Gastroesophageal sphincter (tissue), 4 donors: ENCODE measurements at regions not wholly inside any gene's neighbourhood (a gene's known extent, or its start where the extent isn't known, plus 50 kb on each side); places are given as distances from the start of the nearest gene placed in this dataset.

Source experiments
- ATAC-seq: fragments of 150-250 bp; one replicate; pipeline ENCODE4 v1.9.1; 2016; ENCODE audit warnings: mild to moderate bottlenecking, moderate library complexity
- H3K27ac ChIP-seq, 4 donors: fragments of 200-600 bp; sonication (generic) in 3 of 4; 1 replicate in 3 of 4; 2 replicates in 1 of 4; pipeline ENCODE4 v1.5.1; 2016 to 2019
- H3K27me3 ChIP-seq: fragments of 200-600 bp; sonication (generic); one replicate; pipeline ENCODE4 v1.5.1; 2019
- H3K36me3 ChIP-seq, 2 donors: fragments of 200-600 bp; sonication (generic); one replicate each; pipeline ENCODE4 v1.5.1; 2019; ENCODE audit warnings: control low read depth in 1 of 2
- H3K4me1 ChIP-seq, 3 donors: fragments of 200-600 bp; sonication (generic); 1 replicate in 2 of 3; 2 replicates in 1 of 3; pipeline ENCODE4 v1.5.1; 2016 to 2019; ENCODE audit warnings: control low read depth in 2 of 3
- H3K4me3 ChIP-seq, 2 donors: fragments of 200-600 bp; sonication (generic); one replicate each; pipeline ENCODE4 v1.5.1; 2019; ENCODE audit warnings: mild to moderate bottlenecking in 1 of 2, moderate library complexity in 1 of 2
- H3K9me3 ChIP-seq, 3 donors: fragments of 200-600 bp; sonication (generic); one replicate each; pipeline ENCODE4 v1.5.1; 2017 to 2019; ENCODE audit warnings: control low read depth in 2 of 3
- EP300 ChIP-seq: sonication (generic); formaldehyde crosslinking; IDR thresholded peaks from one replicate; pipeline ENCODE4 v1.6.1; 2017; ENCODE audit warnings: antibody characterized with exemption, mild to moderate bottlenecking
- POLR2A ChIP-seq, 2 donors: fragments of 450-650 bp; IDR thresholded peaks; one replicate each; pipeline ENCODE4 v1.6.1; 2017; ENCODE audit warnings: antibody characterized with exemption in 2 of 2, mild to moderate bottlenecking in 2 of 2, moderate library complexity in 1 of 2
- POLR2AphosphoS5 ChIP-seq: sonication (generic); formaldehyde crosslinking; IDR thresholded peaks from one replicate; pipeline ENCODE4 v1.6.1; 2017; ENCODE audit warnings: antibody characterized with exemption
- WGBS, 2 donors: methylation state at CpG; one replicate each; pipeline ENCODE4 v1.1.5; 2018; ENCODE audit warnings: low coverage in 1 of 2; 5-methylcytosine and 5-hydroxymethylcytosine counted together
- TF ChIP-seq, protein P1 (sequence below), 4 experiments: fragments of 200-600 bp in 2 of 4; fragments of 450-650 bp in 2 of 4; sonication (generic) in 1 of 4; IDR thresholded peaks; one replicate each; pipeline ENCODE4 v1.5.1; 2017 to 2019; ENCODE audit warnings: antibody characterized with exemption in 4 of 4, mild to moderate bottlenecking in 2 of 4, moderate library complexity in 2 of 4

DNA sequence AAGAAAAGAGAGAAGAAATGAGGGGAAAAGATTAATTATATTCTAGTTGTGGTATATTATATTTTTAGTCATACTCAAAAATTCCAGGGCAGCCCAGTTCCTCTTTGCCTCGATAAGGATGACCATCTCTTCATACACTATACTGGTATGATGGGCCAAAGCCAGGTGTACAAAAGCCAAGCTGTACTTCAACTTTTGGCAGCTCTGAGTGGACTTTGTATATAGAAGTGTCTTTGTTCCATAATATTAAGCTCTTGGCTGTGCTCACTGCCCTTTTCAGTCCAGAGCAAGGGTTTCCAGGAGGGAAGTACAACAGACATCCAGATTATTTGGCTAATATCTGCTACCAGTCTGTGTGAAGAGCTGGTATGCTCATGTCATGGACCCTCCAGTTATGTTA lies 934.3 kb upstream of the CDH10 start:
- Histone ChIP-seq H3K9me3 (no peaks in the 10 kb centered on the region), H3K4me3 (no peak overlapping the region), H3K4me1 (peaks cover 0 to 6% (median 0%) of the 10 kb centered on the region in 3 donors), H3K27me3 (no peaks in the 10 kb centered on the region), H3K27ac (no peak overlapping the region), H3K36me3 (no peaks in the 10 kb centered on the region)
- ATAC-seq = no peak
- TF ChIP-seq POLR2AphosphoS5 (no peak), POLR2A (IDR thresholded peaks at IDR 0.05) (no peak), EP300 (no peak)
- TF ChIP-seq, protein P1, sequence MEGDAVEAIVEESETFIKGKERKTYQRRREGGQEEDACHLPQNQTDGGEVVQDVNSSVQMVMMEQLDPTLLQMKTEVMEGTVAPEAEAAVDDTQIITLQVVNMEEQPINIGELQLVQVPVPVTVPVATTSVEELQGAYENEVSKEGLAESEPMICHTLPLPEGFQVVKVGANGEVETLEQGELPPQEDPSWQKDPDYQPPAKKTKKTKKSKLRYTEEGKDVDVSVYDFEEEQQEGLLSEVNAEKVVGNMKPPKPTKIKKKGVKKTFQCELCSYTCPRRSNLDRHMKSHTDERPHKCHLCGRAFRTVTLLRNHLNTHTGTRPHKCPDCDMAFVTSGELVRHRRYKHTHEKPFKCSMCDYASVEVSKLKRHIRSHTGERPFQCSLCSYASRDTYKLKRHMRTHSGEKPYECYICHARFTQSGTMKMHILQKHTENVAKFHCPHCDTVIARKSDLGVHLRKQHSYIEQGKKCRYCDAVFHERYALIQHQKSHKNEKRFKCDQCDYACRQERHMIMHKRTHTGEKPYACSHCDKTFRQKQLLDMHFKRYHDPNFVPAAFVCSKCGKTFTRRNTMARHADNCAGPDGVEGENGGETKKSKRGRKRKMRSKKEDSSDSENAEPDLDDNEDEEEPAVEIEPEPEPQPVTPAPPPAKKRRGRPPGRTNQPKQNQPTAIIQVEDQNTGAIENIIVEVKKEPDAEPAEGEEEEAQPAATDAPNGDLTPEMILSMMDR (IDR thresholded peaks at IDR 0.05) = no peak
- WGBS, 2 donors = 21 to 29% methylated on average over 1 of the region's 1 CpG

GRCh38 chr5:25573691-25574090 lies 928.9 kb upstream of the CDH10 start:
- H3K27me3 ChIP-seq = no peaks in the 10 kb centered on the region
- H3K36me3 ChIP-seq = no peaks in the 10 kb centered on the region
- H3K9me3 ChIP-seq = peaks cover 0 to 5% (median 0%) of the 10 kb centered on the region in 3 donors
- no peak overlapping the region for H3K4me3 ChIP-seq
- H3K27ac ChIP-seq = no peak overlapping the region
- no peaks in the 10 kb centered on the region for H3K4me1 ChIP-seq
- no peak for ATAC-seq
- TF ChIP-seq, protein P1 (IDR thresholded peaks at IDR 0.05) = no peak
- TF ChIP-seq EP300 = no peak
- no peak for TF ChIP-seq POLR2A (IDR thresholded peaks at IDR 0.05)
- TF ChIP-seq POLR2AphosphoS5 = no peak
- 33 to 68% methylated on average over 1 to 2 of the region's 2 CpGs for WGBS, 2 donors

GRCh38 chr5:25570067-25570583 lies 925.3 kb upstream of the CDH10 start:
- H3K4me3 ChIP-seq = no peak overlapping the region
- no peaks in the 10 kb centered on the region for H3K4me1 ChIP-seq
- TF ChIP-seq POLR2A (IDR thresholded peaks at IDR 0.05) (no peak), EP300 (no peak)
- TF ChIP-seq, protein P1 (IDR thresholded peaks at IDR 0.05) = no peak

GRCh38 chr5:25568989-25569625 lies 924.3 kb upstream of the CDH10 start:
- Histone ChIP-seq H3K27ac (no peak overlapping the region), H3K4me3 (no peak overlapping the region), H3K9me3 (peaks cover 0 to 6% (median 0%) of the 10 kb centered on the region in 3 donors), H3K4me1 (no peaks in the 10 kb centered on the region), H3K27me3 (no peaks in the 10 kb centered on the region), H3K36me3 (no peaks in the 10 kb centered on the region)
- no peak for ATAC-seq
- 94% methylated on average over 16 to 17 of the region's 17 CpGs for WGBS, 2 donors
- TF ChIP-seq POLR2AphosphoS5 = no peak
- TF ChIP-seq EP300 = no peak
- TF ChIP-seq POLR2A (IDR thresholded peaks at IDR 0.05) = no peak
- TF ChIP-seq, protein P1 (IDR thresholded peaks at IDR 0.05) = no peak

More at GRCh38 chr5:25570067-25570583, 925.3 kb upstream of the CDH10 start:
- no peaks in the 10 kb centered on the region for H3K27me3 ChIP-seq
- H3K36me3 ChIP-seq = no peaks in the 10 kb centered on the region
- H3K27ac ChIP-seq = no peak overlapping the region
- no peak for ATAC-seq
- 70 to 72% methylated on average over 2 to 5 of the region's 5 CpGs for WGBS, 2 donors
- H3K9me3 ChIP-seq = peaks cover 0 to 6% (median 0%) of the 10 kb centered on the region in 3 donors

DNA sequence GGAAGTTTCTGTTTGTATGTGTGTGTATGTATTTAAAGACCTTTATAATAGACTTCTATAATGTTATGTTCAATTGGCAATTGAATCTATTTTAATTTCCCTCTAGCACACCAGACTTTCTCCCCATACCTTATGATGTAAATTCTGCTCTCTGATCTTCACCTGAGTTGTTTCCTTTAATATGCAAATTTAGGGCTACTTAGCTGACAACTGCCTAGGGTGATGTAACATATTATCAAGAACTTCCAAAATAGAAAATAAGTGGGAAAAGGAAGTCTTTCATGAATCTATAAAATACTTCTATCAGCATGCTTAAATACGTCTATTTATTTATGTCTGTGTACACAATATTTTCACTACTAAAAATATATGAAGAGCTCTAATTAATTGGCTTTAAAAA lies 923.5 kb upstream of the CDH10 start:
- peaks cover 0 to 6% (median 0%) of the 10 kb centered on the region in 3 donors for H3K9me3 ChIP-seq

More for the DNA sequence above, 923.5 kb upstream of the CDH10 start:
- TF ChIP-seq POLR2AphosphoS5 (no peak), POLR2A (IDR thresholded peaks at IDR 0.05) (no peak), EP300 (no peak)
- TF ChIP-seq, protein P1 (IDR thresholded peaks at IDR 0.05) = no peak
- Histone ChIP-seq H3K4me1 (no peaks in the 10 kb centered on the region), H3K27me3 (no peaks in the 10 kb centered on the region), H3K27ac (no peak overlapping the region), H3K4me3 (no peak overlapping the region), H3K36me3 (no peaks in the 10 kb centered on the region)
- no peak for ATAC-seq
- 79 to 95% methylated on average over 1 of the region's 1 CpG for whole genome bisulfite sequencing, 2 donors
